ENCODE measurements at regions not wholly inside any gene's neighbourhood (a gene's known extent, or its start where the extent isn't known, plus 50 kb on each side); places are given as distances from the start of the nearest gene placed in this dataset.

DNA sequence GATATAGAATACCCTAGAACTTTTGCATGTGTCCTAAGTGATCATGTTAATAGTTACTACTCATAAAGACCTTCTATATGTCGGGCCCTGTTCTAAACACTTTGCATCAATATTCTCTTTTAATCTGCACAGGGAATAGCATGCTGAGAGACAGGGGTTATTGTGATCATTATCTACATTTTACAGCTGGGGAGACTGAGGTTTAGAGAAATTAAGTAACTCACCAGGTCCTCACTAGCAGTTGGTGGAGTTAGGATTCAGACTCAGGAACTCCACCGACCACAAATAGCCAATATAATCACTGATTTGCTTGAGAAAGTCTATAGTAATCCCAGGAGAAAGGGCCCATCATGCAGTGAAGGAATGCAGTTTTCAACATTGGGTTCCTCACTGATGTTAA is 111.2 kb upstream of the ADO start:
- TF ChIP-seq, protein P1, sequence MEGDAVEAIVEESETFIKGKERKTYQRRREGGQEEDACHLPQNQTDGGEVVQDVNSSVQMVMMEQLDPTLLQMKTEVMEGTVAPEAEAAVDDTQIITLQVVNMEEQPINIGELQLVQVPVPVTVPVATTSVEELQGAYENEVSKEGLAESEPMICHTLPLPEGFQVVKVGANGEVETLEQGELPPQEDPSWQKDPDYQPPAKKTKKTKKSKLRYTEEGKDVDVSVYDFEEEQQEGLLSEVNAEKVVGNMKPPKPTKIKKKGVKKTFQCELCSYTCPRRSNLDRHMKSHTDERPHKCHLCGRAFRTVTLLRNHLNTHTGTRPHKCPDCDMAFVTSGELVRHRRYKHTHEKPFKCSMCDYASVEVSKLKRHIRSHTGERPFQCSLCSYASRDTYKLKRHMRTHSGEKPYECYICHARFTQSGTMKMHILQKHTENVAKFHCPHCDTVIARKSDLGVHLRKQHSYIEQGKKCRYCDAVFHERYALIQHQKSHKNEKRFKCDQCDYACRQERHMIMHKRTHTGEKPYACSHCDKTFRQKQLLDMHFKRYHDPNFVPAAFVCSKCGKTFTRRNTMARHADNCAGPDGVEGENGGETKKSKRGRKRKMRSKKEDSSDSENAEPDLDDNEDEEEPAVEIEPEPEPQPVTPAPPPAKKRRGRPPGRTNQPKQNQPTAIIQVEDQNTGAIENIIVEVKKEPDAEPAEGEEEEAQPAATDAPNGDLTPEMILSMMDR (optimal IDR thresholded peaks at IDR 0.05 in 1 of 3, IDR thresholded peaks at IDR 0.05 in 1 of 3, conservative IDR thresholded peaks at IDR 0.05 in 1 of 3; ENCODE audit: extremely low read depth in 1 of 3, insufficient read depth in 2 of 3, low read length in 3 of 3): no peak
- TF ChIP-seq EZH2 (IDR thresholded peaks at IDR 0.05; ENCODE audit: low read length): no peak
